Epithelial cell of prostate (primary cell): ENCODE measurements at regions not wholly inside any gene's neighbourhood (a gene's known extent, or its start where the extent isn't known, plus 50 kb on each side); places are given as distances from the start of the nearest gene placed in this dataset.

ENCODE experiments used
- DNase-seq: peaks from one replicate; pipeline ENCODE4 v3.0.0-alpha.2; 2011; ENCODE audit warnings: low read depth, low spot score
- H3K27ac ChIP-seq: fragments of 450-650 bp; 2 replicates; pipeline ENCODE4 v1.5.1; 2017; ENCODE audit warnings: mild to moderate bottlenecking

GRCh38 chr7:70846208-70846607 lies 285.7 kb upstream of the GALNT17 start:
- DNase-seq = no peak
- H3K27ac ChIP-seq = no peak overlapping the region

GRCh38 chr7:70849580-70850235 lies 282.2 kb upstream of the GALNT17 start:
- DNase-seq = no peak
- no peak overlapping the region for H3K27ac ChIP-seq

- DNase-seq = no peak
- H3K27ac ChIP-seq = no peak overlapping the region
These were observed 276.6 kb upstream of the GALNT17 start for GRCh38 chr7:70855373-70855772.

- H3K27ac ChIP-seq = no peak overlapping the region
- DNase-seq = peak; percentile 24
These were observed 274.9 kb upstream of the GALNT17 start for GRCh38 chr7:70856901-70857630.

- no peak for DNase-seq
- no peak overlapping the region for H3K27ac ChIP-seq
These were observed 274.0 kb upstream of the GALNT17 start for GRCh38 chr7:70857793-70858545.

GRCh38 chr7:70867513-70867912 lies 264.4 kb upstream of the GALNT17 start:
- no peak overlapping the region for H3K27ac ChIP-seq
- DNase-seq = no peak

GRCh38 chr7:70870349-70870748 lies 261.6 kb upstream of the GALNT17 start:
- H3K27ac ChIP-seq = no peak overlapping the region
- no peak for DNase-seq

- DNase-seq = no peak
- no peak overlapping the region for H3K27ac ChIP-seq
These were observed 259.8 kb upstream of the GALNT17 start for GRCh38 chr7:70872188-70872587.

- H3K27ac ChIP-seq = no peak overlapping the region
- DNase-seq = no peak
These were observed 250.6 kb upstream of the GALNT17 start for GRCh38 chr7:70881167-70881847.

GRCh38 chr7:70883750-70884439 lies 248.0 kb upstream of the GALNT17 start:
- no peak overlapping the region for H3K27ac ChIP-seq
- DNase-seq = no peak

- no peak for DNase-seq
- H3K27ac ChIP-seq = no peak overlapping the region
These were observed 247.5 kb upstream of the GALNT17 start for GRCh38 chr7:70884440-70884764.

GRCh38 chr7:70884809-70885208 lies 247.1 kb upstream of the GALNT17 start:
- no peak overlapping the region for H3K27ac ChIP-seq
- no peak for DNase-seq

GRCh38 chr7:70886547-70886946 lies 245.4 kb upstream of the GALNT17 start:
- DNase-seq = no peak
- no peak overlapping the region for H3K27ac ChIP-seq

- DNase-seq = no peak
- H3K27ac ChIP-seq = no peak overlapping the region
These were observed 244.8 kb upstream of the GALNT17 start for GRCh38 chr7:70887186-70887585.

- DNase-seq = no peak
- H3K27ac ChIP-seq = no peak overlapping the region
These were observed 241.6 kb upstream of the GALNT17 start for GRCh38 chr7:70890147-70890969.

GRCh38 chr7:70893422-70893821 lies 238.5 kb upstream of the GALNT17 start:
- no peak overlapping the region for H3K27ac ChIP-seq
- DNase-seq = no peak

- DNase-seq = no peak
- no peak overlapping the region for H3K27ac ChIP-seq
These were observed 237.8 kb upstream of the GALNT17 start for GRCh38 chr7:70893971-70894715.

- H3K27ac ChIP-seq = no peak overlapping the region
- DNase-seq = no peak
These were observed 237.1 kb upstream of the GALNT17 start for GRCh38 chr7:70894799-70895198.
